K562 (cell line): ENCODE measurements at regions not wholly inside any gene's neighbourhood (a gene's known extent, or its start where the extent isn't known, plus 50 kb on each side); places are given as distances from the start of the nearest gene placed in this dataset.

Experiments
- ATAC-seq: fragments of 200-7000 bp; cut with Tn5 transposase; 3 replicates; pipeline ENCODE4 v1.9.1; 2020; ENCODE audit warnings: moderate library complexity
- BruUV-seq: library from RNA; stranded (reverse); fragments of 400-500 nt; replicated peaks from 2 replicates; lab custom pipeline; 2021; lab: Mats Ljungman, UMichigan
- CTCF ChIA-PET: fragments of 300-600 bp; formaldehyde crosslinking; extraction: SDS; loops from one replicate; lab custom pipeline; 2021; ENCODE audit warnings: low intra/inter-chr PET ratio; lab: Yijun Ruan, JAX
- POLR2A ChIA-PET: fragments of 300-600, 350-650 bp; sonication (Branson Sonifier 250); formaldehyde crosslinking; extraction: SDS; loops from one replicate; lab custom pipeline; 2021; ENCODE audit warnings: antibody characterized with exemption, inconsistent platforms; lab: Yijun Ruan, JAX
- DNase-seq, 4 experiments: peaks; one replicate each; pipeline versions ENCODE4 v3.0.0 to v3.0.0-alpha.2; 2011 to 2018; ENCODE audit warnings: low spot score in 3 of 4, mixed read lengths in 3 of 4; ENCODE audit errors: extremely low read depth in 1 of 4
- FAIRE-seq: peaks from 2 replicates; lab custom pipeline; 2011; peaks lifted over from hg19 to GRCh38; lab: Jason Lieb, UNC
- H2AFZ ChIP-seq: 2 replicates; pipeline ENCODE4 v1.6.0; 2011; ENCODE audit warnings: low read depth, low read length, control low read depth, inconsistent platforms
- H3K27ac ChIP-seq: fragments of 200-600 bp; 3 replicates; pipeline ENCODE4 v1.8.0; 2011; ENCODE audit warnings: low read depth, mild to moderate bottlenecking, control low read depth, inconsistent platforms, low read length, moderate library complexity, mixed read lengths; ENCODE audit errors: extremely low read depth
- H3K27me3 ChIP-seq, 2 experiments: fragments of 300-600 bp in 1 of 2; 2 replicates in 1 of 2; 3 replicates in 1 of 2; pipeline versions ENCODE4 v1.6.0 to v1.8.0; 2011; ENCODE audit warnings: inconsistent platforms in 2 of 2, low read length in 2 of 2, mild to moderate bottlenecking in 1 of 2, mixed read lengths in 1 of 2, moderate library complexity in 1 of 2; ENCODE audit not compliant: control insufficient read depth in 2 of 2, insufficient read depth in 2 of 2
- H3K36me3 ChIP-seq: fragments of 300-600 bp; 3 replicates; pipeline ENCODE4 v1.8.0; 2011; ENCODE audit warnings: mild to moderate bottlenecking, low read length, inconsistent platforms; ENCODE audit not compliant: control insufficient read depth, insufficient read depth
- H3K4me1 ChIP-seq, 2 experiments: fragments of 200-600 bp in 1 of 2; replicated peaks in 1 of 2; 2 replicates in 1 of 2; 3 replicates in 1 of 2; pipeline versions ENCODE4 v1.5.1 to v1.8.0; 2011; ENCODE audit warnings: inconsistent platforms in 2 of 2, low read length in 2 of 2, mild to moderate bottlenecking in 1 of 2, mixed read lengths in 1 of 2, moderate library complexity in 1 of 2; ENCODE audit not compliant: control insufficient read depth in 2 of 2, insufficient read depth in 2 of 2
- H3K4me2 ChIP-seq: 2 replicates; pipeline ENCODE4 v1.6.1; 2011; ENCODE audit warnings: low read length, control low read depth, inconsistent platforms, mixed read lengths; ENCODE audit not compliant: insufficient read depth
- H3K4me3 ChIP-seq: fragments of 200-600 bp; sonication (generic), shearing (Covaris generic); 2 replicates; pipeline ENCODE4 v1.5.1; 2016; ENCODE audit warnings: control low read depth, inconsistent platforms
- H3K79me2 ChIP-seq: fragments of 200-600 bp; 3 replicates; pipeline ENCODE4 v1.8.0; 2011; ENCODE audit warnings: low read length, inconsistent platforms; ENCODE audit not compliant: control insufficient read depth, insufficient read depth
- H3K9ac ChIP-seq, 2 experiments: 2 replicates each; pipeline versions ENCODE4 v1.6.0 to v1.6.1; 2011; ENCODE audit warnings: low read depth in 2 of 2, low read length in 2 of 2, control low read depth in 1 of 2, inconsistent platforms in 1 of 2, mild to moderate bottlenecking in 1 of 2, mixed read lengths in 1 of 2; ENCODE audit not compliant: insufficient read depth in 1 of 2
- H3K9me1 ChIP-seq: one replicate; pipeline ENCODE4 v1.6.0; 2011; ENCODE audit warnings: inconsistent platforms, mild to moderate bottlenecking, low read length, moderate library complexity; ENCODE audit not compliant: control insufficient read depth, insufficient read depth
- H3K9me3 ChIP-seq: replicated peaks from 2 replicates; pipeline ENCODE4 v1.5.1; 2011; ENCODE audit warnings: low read depth, low read length, inconsistent platforms; ENCODE audit not compliant: control insufficient read depth, insufficient read depth
- H4K20me1 ChIP-seq: replicated peaks from 2 replicates; pipeline ENCODE4 v1.6.1; 2011; ENCODE audit warnings: low read length, inconsistent platforms, mixed read lengths; ENCODE audit not compliant: control insufficient read depth, insufficient read depth
- BMI1 ChIP-seq: fragments of 150-350 bp; IDR thresholded peaks from 2 replicates; pipeline ENCODE4 v1.6.1; 2014; ENCODE audit warnings: low read length
- CBX2 ChIP-seq: fragments of 200-600 bp; sonication (generic); IDR thresholded peaks from one replicate; pipeline ENCODE4 v1.6.1; 2012; ENCODE audit warnings: mild to moderate bottlenecking, low read length, inconsistent platforms; ENCODE audit not compliant: insufficient read depth, poor library complexity, severe bottlenecking
- HDAC8 ChIP-seq: fragments of 450-650 bp; IDR thresholded peaks from 2 replicates; pipeline ENCODE4 v1.6.1; 2016; ENCODE audit warnings: mild to moderate bottlenecking, missing genetic modification characterization, moderate library complexity, missing compliant biosample characterization
- MEIS2 ChIP-seq: fragments of 450-650 bp; IDR thresholded peaks from 2 replicates; pipeline ENCODE4 v1.6.1; 2014; ENCODE audit warnings: mild to moderate bottlenecking; ENCODE audit not compliant: partially characterized antibody
- MIER1 ChIP-seq: fragments of 450-650 bp; IDR thresholded peaks from 2 replicates; pipeline ENCODE4 v1.6.1; 2016; ENCODE audit warnings: antibody characterized with exemption, mild to moderate bottlenecking, low read depth
- WGBS: fragments of 100-300 bp; shearing (Covaris generic); methylation state at CpG from one replicate; pipeline ENCODE4 v1.1.6; 2016; ENCODE audit warnings: low coverage, mixed read lengths; ENCODE audit not compliant: insufficient coverage; ENCODE audit errors: missing lambda C conversion rate; 5-methylcytosine and 5-hydroxymethylcytosine counted together
- in situ Hi-C: fragments of 300-500 bp; cut with MboI; formaldehyde crosslinking; loops from 4 replicates; pipeline ENCODE4 v1.15.0; 2018; ENCODE audit warnings: inconsistent platforms, mixed read lengths
- intact Hi-C: fragments of 100-400 bp; cut with micrococcal nuclease; formaldehyde crosslinking; loops from 2 replicates; pipeline ENCODE4 v1.14.2; 2022
- TF ChIP-seq, protein P1 (sequence below): fragments of 450-650 bp; IDR thresholded peaks from 2 replicates; pipeline ENCODE4 v1.7.1; 2018; ENCODE audit warnings: mild to moderate bottlenecking, low read depth; ENCODE audit not compliant: partially characterized antibody
- TF ChIP-seq, protein P2 (sequence below): fragments of 450-650 bp; IDR thresholded peaks from 2 replicates; pipeline ENCODE4 v1.6.1; 2016
- TF ChIP-seq, protein P3 (sequence below): fragments of 200-800 bp; sonication (Bioruptor generic); IDR thresholded peaks from 2 replicates; pipeline ENCODE4 v1.6.1; 2017; ENCODE audit warnings: missing genetic modification characterization, missing compliant biosample characterization
- TF ChIP-seq, protein P4 (sequence below): fragments of 250-450 bp; sonication (Bioruptor Pico); IDR thresholded peaks from 2 replicates; pipeline ENCODE4 v1.5.0; 2021
- TF ChIP-seq, protein P5 (sequence below), 2 experiments: IDR thresholded peaks in 1 of 2; conservative IDR thresholded peaks in 1 of 2; 2 replicates each; pipeline ENCODE4 v1.6.1; 2016; ENCODE audit warnings: low read depth in 2 of 2, mild to moderate bottlenecking in 1 of 2, missing compliant biosample characterization in 1 of 2, missing genetic modification characterization in 1 of 2, moderate library complexity in 1 of 2

DNA sequence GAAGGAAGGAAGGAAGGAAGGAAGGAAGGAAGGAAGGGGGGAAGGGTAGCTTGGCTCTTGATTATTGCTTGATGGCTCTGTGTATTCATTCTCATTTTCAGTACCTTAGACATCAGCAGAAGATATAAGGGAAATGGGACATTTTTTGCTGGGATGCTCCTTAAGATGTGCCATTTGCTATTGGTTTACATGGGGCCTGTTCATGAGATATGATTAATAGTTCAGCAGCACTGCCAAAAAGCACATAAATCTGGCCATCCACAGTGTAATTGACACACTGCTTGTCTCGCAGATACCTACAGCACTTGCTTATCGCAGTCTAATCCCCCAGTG, 137.5 kb upstream of the JARID2 start:
- in situ Hi-C loops: no loop called here
- ChIA-PET CTCF (no interaction called here), POLR2A (interaction anchor here (0.9 to 1.7 kb wide), 5 partner anchors 10 to 31 kb away, joined by 3 to 10 read pairs (median 4); no protein-coding TSS in a partner anchor)
- Histone ChIP-seq H4K20me1 (no peaks in the 10 kb centered on the region), H3K79me2 (no peaks in the 10 kb centered on the region), H3K4me1 (peaks cover 11 to 25% of the 10 kb centered on the region in 2 experiments), H2AFZ (peak overlapping the region; percentile 28; the same call in 1 of the 2 replicates), H3K27ac (no peak overlapping the region), H3K4me2 (no peak overlapping the region), H3K27me3 (no peaks in the 10 kb centered on the region), H3K9me3 (peaks cover 3% of the 10 kb centered on the region; the same call in 1 of the 2 replicates), H3K4me3 (no peak overlapping the region), H3K36me3 (no peaks in the 10 kb centered on the region), H3K9me1 (peaks cover 5% of the 10 kb centered on the region), H3K9ac (no peak overlapping the region)
- ATAC-seq (no peak), FAIRE-seq (no peak), DNase-seq (no peak)
- intact Hi-C loops: no loop called here
- WGBS: 62% methylated on average over 2 of the region's 2 CpGs
- BruUV-seq: no TSS peak
- peak; percentile 75 for TF ChIP-seq MEIS2
- TF ChIP-seq, protein P1, sequence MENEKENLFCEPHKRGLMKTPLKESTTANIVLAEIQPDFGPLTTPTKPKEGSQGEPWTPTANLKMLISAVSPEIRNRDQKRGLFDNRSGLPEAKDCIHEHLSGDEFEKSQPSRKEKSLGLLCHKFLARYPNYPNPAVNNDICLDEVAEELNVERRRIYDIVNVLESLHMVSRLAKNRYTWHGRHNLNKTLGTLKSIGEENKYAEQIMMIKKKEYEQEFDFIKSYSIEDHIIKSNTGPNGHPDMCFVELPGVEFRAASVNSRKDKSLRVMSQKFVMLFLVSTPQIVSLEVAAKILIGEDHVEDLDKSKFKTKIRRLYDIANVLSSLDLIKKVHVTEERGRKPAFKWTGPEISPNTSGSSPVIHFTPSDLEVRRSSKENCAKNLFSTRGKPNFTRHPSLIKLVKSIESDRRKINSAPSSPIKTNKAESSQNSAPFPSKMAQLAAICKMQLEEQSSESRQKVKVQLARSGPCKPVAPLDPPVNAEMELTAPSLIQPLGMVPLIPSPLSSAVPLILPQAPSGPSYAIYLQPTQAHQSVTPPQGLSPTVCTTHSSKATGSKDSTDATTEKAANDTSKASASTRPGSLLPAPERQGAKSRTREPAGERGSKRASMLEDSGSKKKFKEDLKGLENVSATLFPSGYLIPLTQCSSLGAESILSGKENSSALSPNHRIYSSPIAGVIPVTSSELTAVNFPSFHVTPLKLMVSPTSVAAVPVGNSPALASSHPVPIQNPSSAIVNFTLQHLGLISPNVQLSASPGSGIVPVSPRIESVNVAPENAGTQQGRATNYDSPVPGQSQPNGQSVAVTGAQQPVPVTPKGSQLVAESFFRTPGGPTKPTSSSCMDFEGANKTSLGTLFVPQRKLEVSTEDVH: no peak
- no peak for TF ChIP-seq HDAC8
- TF ChIP-seq BMI1: no peak
- TF ChIP-seq, protein P2, sequence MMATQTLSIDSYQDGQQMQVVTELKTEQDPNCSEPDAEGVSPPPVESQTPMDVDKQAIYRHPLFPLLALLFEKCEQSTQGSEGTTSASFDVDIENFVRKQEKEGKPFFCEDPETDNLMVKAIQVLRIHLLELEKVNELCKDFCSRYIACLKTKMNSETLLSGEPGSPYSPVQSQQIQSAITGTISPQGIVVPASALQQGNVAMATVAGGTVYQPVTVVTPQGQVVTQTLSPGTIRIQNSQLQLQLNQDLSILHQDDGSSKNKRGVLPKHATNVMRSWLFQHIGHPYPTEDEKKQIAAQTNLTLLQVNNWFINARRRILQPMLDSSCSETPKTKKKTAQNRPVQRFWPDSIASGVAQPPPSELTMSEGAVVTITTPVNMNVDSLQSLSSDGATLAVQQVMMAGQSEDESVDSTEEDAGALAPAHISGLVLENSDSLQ: peak; percentile 63
- TF ChIP-seq MIER1: no peak
- TF ChIP-seq, protein P3, sequence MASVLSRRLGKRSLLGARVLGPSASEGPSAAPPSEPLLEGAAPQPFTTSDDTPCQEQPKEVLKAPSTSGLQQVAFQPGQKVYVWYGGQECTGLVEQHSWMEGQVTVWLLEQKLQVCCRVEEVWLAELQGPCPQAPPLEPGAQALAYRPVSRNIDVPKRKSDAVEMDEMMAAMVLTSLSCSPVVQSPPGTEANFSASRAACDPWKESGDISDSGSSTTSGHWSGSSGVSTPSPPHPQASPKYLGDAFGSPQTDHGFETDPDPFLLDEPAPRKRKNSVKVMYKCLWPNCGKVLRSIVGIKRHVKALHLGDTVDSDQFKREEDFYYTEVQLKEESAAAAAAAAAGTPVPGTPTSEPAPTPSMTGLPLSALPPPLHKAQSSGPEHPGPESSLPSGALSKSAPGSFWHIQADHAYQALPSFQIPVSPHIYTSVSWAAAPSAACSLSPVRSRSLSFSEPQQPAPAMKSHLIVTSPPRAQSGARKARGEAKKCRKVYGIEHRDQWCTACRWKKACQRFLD (CRISPR knock-in tag): 0 out of 2 replicates have a peak, but pooled peaks have one; percentile 38
- TF ChIP-seq, protein P4, sequence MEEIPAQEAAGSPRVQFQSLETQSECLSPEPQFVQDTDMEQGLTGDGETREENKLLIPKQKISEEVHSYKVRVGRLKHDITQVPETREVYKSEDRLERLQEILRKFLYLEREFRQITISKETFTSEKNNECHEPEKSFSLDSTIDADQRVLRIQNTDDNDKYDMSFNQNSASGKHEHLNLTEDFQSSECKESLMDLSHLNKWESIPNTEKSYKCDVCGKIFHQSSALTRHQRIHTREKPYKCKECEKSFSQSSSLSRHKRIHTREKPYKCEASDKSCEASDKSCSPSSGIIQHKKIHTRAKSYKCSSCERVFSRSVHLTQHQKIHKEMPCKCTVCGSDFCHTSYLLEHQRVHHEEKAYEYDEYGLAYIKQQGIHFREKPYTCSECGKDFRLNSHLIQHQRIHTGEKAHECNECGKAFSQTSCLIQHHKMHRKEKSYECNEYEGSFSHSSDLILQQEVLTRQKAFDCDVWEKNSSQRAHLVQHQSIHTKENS (CRISPR knock-in tag): no peak
- TF ChIP-seq, protein P5, sequence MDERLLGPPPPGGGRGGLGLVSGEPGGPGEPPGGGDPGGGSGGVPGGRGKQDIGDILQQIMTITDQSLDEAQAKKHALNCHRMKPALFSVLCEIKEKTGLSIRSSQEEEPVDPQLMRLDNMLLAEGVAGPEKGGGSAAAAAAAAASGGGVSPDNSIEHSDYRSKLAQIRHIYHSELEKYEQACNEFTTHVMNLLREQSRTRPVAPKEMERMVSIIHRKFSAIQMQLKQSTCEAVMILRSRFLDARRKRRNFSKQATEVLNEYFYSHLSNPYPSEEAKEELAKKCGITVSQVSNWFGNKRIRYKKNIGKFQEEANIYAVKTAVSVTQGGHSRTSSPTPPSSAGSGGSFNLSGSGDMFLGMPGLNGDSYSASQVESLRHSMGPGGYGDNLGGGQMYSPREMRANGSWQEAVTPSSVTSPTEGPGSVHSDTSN (CRISPR knock-in tag; IDR thresholded peaks at IDR 0.05; ENCODE audit: low read depth): no peak
- TF ChIP-seq, protein P5 (tag; conservative IDR thresholded peaks at IDR 0.05; ENCODE audit: low read depth): peak; percentile 62
- no peak for TF ChIP-seq CBX2
